SH-SY5Y (cell line): ENCODE measurements at regions not wholly inside any gene's neighbourhood (a gene's known extent, or its start where the extent isn't known, plus 50 kb on each side); places are given as distances from the start of the nearest gene placed in this dataset.

Experiments used
- GATA2 ChIP-seq: IDR thresholded peaks from 2 replicates; pipeline ENCODE4 v1.6.1; 2011; ENCODE audit warnings: mild to moderate bottlenecking, low read depth, low read length
- GATA3 ChIP-seq: IDR thresholded peaks from 2 replicates; pipeline ENCODE4 v1.6.1; 2011; ENCODE audit warnings: low read depth, mild to moderate bottlenecking, low read length, moderate library complexity

- TF ChIP-seq GATA2 (no peak), GATA3 (no peak)
Observed at GRCh38 chr10:106327747-106328146, 836.8 kb downstream of the SORCS1 start.
